HCT116 (cell line): ENCODE measurements at regions not wholly inside any gene's neighbourhood (a gene's known extent, or its start where the extent isn't known, plus 50 kb on each side); places are given as distances from the start of the nearest gene placed in this dataset.

Source experiments
- ATAC-seq: fragments of 200-7000 bp; cut with Tn5 transposase; 2 replicates; pipeline ENCODE4 v1.9.1; 2020; ENCODE audit warnings: mild to moderate bottlenecking, moderate library complexity
- BruUV-seq: library from RNA; stranded (reverse); fragments of 400-500 nt; replicated peaks from 2 replicates; lab custom pipeline; 2021; lab: Mats Ljungman, UMichigan
- CTCF ChIA-PET: fragments of 300-600 bp; sonication (Branson Sonifier 250); formaldehyde crosslinking; loops from one replicate; lab custom pipeline; 2021; ENCODE audit warnings: antibody characterized with exemption; lab: Charles Lee
- POLR2A ChIA-PET: fragments of 300-600, 350-600 bp; sonication (Branson Sonifier 250); formaldehyde crosslinking; loops from one replicate; lab custom pipeline; 2021; ENCODE audit warnings: antibody characterized with exemption; lab: Charles Lee
- RAD21 ChIA-PET, 2 experiments: fragments of 300-600 bp; sonication (Branson Sonifier 250); formaldehyde crosslinking; loops; one replicate each; lab custom pipeline; 2023; ENCODE audit warnings: low total read pairs in 2 of 2; ENCODE audit not compliant: uncharacterized antibody in 2 of 2, unreplicated experiment in 2 of 2, low non-redundant PET in 1 of 2; lab: Charles Lee
- DNase-seq: peaks from one replicate; pipeline ENCODE4 v3.0.0-alpha.2; 2010; ENCODE audit warnings: low read depth, low spot score
- H2AFZ ChIP-seq: fragments of 200-600 bp; shearing (Covaris generic), sonication (generic); 2 replicates; pipeline ENCODE4 v1.6.1; 2017; ENCODE audit warnings: low read depth, mixed run types, mixed read lengths, antibody characterized with exemption, low read length; ENCODE audit not compliant: poor library complexity, severe bottlenecking
- H3K27ac ChIP-seq: 2 replicates; pipeline ENCODE4 v1.5.1; 2012; ENCODE audit warnings: low read depth, low read length
- H3K27me3 ChIP-seq: fragments of 200-600 bp; sonication (generic); 2 replicates; pipeline ENCODE4 v1.6.1; 2016; ENCODE audit warnings: mixed run types, low read length, mixed read lengths; ENCODE audit not compliant: insufficient read depth
- H3K36me3 ChIP-seq, 2 experiments: fragments of 200-500 bp in 1 of 2; fragments of 200-600 bp in 1 of 2; sonication (Bioruptor generic) in 1 of 2; sonication (generic) in 1 of 2; 2 replicates each; pipeline versions ENCODE4 v1.5.1 to v1.6.1; 2014 to 2016; ENCODE audit warnings: low read length in 2 of 2, inconsistent platforms in 1 of 2, mixed read lengths in 1 of 2, mixed run types in 1 of 2; ENCODE audit not compliant: insufficient read depth in 2 of 2, control insufficient read depth in 1 of 2
- H3K4me1 ChIP-seq, 2 experiments: fragments of 200-600 bp in 1 of 2; sonication (generic) in 1 of 2; 2 replicates each; pipeline versions ENCODE4 v1.5.1 to v1.6.1; 2012 to 2017; ENCODE audit warnings: low read length in 2 of 2, inconsistent platforms in 1 of 2, mild to moderate bottlenecking in 1 of 2, mixed read lengths in 1 of 2, mixed run types in 1 of 2, moderate library complexity in 1 of 2; ENCODE audit not compliant: insufficient read depth in 2 of 2, control insufficient read depth in 1 of 2
- H3K4me2 ChIP-seq: fragments of 200-600 bp; sonication (generic); 2 replicates; pipeline ENCODE4 v1.6.1; 2017; ENCODE audit warnings: mixed run types, low read length, mixed read lengths
- H3K4me3 ChIP-seq, 2 experiments: fragments of 200-600 bp in 1 of 2; sonication (generic) in 1 of 2; replicated peaks in 1 of 2; 2 replicates each; pipeline ENCODE4 v1.5.1; 2011 to 2016; ENCODE audit warnings: low read length in 2 of 2, control low read depth in 1 of 2, low read depth in 1 of 2, mild to moderate bottlenecking in 1 of 2, mixed read lengths in 1 of 2, mixed run types in 1 of 2
- H3K79me2 ChIP-seq: fragments of 200-600 bp; sonication (generic); 2 replicates; pipeline ENCODE4 v1.6.1; 2017; ENCODE audit warnings: mild to moderate bottlenecking, mixed run types, low read length, moderate library complexity, mixed read lengths; ENCODE audit not compliant: insufficient read depth
- H3K9ac ChIP-seq: fragments of 200-600 bp; sonication (generic); 2 replicates; pipeline ENCODE4 v1.6.1; 2016; ENCODE audit warnings: low read length, mixed read lengths
- H3K9me2 ChIP-seq: fragments of 200-600 bp; sonication (generic), shearing (Covaris generic); 2 replicates; pipeline ENCODE4 v1.6.1; 2017; ENCODE audit warnings: mixed run types, mild to moderate bottlenecking, moderate library complexity; ENCODE audit not compliant: insufficient read depth
- H3K9me3 ChIP-seq, 2 experiments: fragments of 200-500 bp in 1 of 2; fragments of 200-600 bp in 1 of 2; sonication (Bioruptor generic) in 1 of 2; sonication (generic) in 1 of 2; 2 replicates each; pipeline ENCODE4 v1.6.1; 2014 to 2017; ENCODE audit warnings: low read length in 2 of 2, mixed read lengths in 2 of 2, inconsistent platforms in 1 of 2, low read depth in 1 of 2, mild to moderate bottlenecking in 1 of 2, mixed run types in 1 of 2, moderate library complexity in 1 of 2; ENCODE audit not compliant: control insufficient read depth in 1 of 2, insufficient read depth in 1 of 2
- H4K20me1 ChIP-seq: fragments of 200-600 bp; sonication (generic), shearing (Covaris generic); 2 replicates; pipeline ENCODE4 v1.6.1; 2017; ENCODE audit warnings: mixed run types, mild to moderate bottlenecking, moderate library complexity; ENCODE audit not compliant: insufficient read depth
- CBX3 ChIP-seq: IDR thresholded peaks from 2 replicates; pipeline ENCODE4 v1.6.1; 2012; ENCODE audit warnings: low read depth
- EGR1 ChIP-seq: IDR thresholded peaks from 2 replicates; pipeline ENCODE4 v1.6.1; 2012; ENCODE audit warnings: low read depth
- EZH2 ChIP-seq: fragments of 200-600 bp; sonication (generic); IDR thresholded peaks from 2 replicates; pipeline ENCODE4 v1.6.1; 2017; ENCODE audit warnings: antibody characterized with exemption, mixed run types
- FOSL1 ChIP-seq: IDR thresholded peaks from 2 replicates; pipeline ENCODE4 v1.6.1; 2012; ENCODE audit warnings: low read depth
- JUND ChIP-seq: IDR thresholded peaks from 2 replicates; pipeline ENCODE4 v1.6.1; 2012
- MAX ChIP-seq: IDR thresholded peaks from 2 replicates; pipeline ENCODE4 v1.6.1; 2012
- POLR2AphosphoS5 ChIP-seq: IDR thresholded peaks from 2 replicates; pipeline ENCODE4 v1.6.1; 2011; ENCODE audit warnings: mild to moderate bottlenecking, low read depth, low read length, moderate library complexity
- RAD21 ChIP-seq: IDR thresholded peaks from 2 replicates; pipeline ENCODE4 v1.6.1; 2012; ENCODE audit warnings: low read depth, mild to moderate bottlenecking
- REST ChIP-seq: IDR thresholded peaks from 2 replicates; pipeline ENCODE4 v1.6.1; 2012; ENCODE audit warnings: low read depth
- SIN3A ChIP-seq: IDR thresholded peaks from 2 replicates; pipeline ENCODE4 v1.6.1; 2012; ENCODE audit warnings: low read depth
- SP1 ChIP-seq: IDR thresholded peaks from 2 replicates; pipeline ENCODE4 v1.6.1; 2012; ENCODE audit warnings: low read depth
- SRF ChIP-seq: IDR thresholded peaks from 2 replicates; pipeline ENCODE4 v1.6.1; 2012; ENCODE audit warnings: low read depth
- TCF7L2 ChIP-seq: IDR thresholded peaks from 2 replicates; pipeline ENCODE4 v1.7.0; 2011; ENCODE audit warnings: borderline replicate concordance, inconsistent platforms; ENCODE audit not compliant: insufficient read depth, insufficient read length; ENCODE audit errors: extremely low read depth
- ZBTB33 ChIP-seq: IDR thresholded peaks from 2 replicates; pipeline ENCODE4 v1.6.1; 2011; ENCODE audit warnings: mild to moderate bottlenecking, low read length, moderate library complexity; ENCODE audit not compliant: insufficient replicate concordance; ENCODE audit errors: extremely low read depth
- ZFX ChIP-seq: fragments of 450-650 bp; IDR thresholded peaks from 2 replicates; pipeline ENCODE4 v1.6.1; 2017
- ZNF274 ChIP-seq: fragments of 200-500 bp; sonication (Bioruptor generic); IDR thresholded peaks from 2 replicates; pipeline ENCODE4 v1.6.1; 2014; ENCODE audit warnings: mild to moderate bottlenecking, low read depth, low read length, inconsistent platforms
- intact Hi-C: fragments of 100-400 bp; cut with micrococcal nuclease; formaldehyde crosslinking; loops from 2 replicates; pipeline ENCODE4 v1.10.0; 2022
- TF ChIP-seq, protein P1 (sequence below), 3 experiments: fragments of 200-600 bp in 1 of 3; sonication (generic) in 1 of 3; IDR thresholded peaks in 2 of 3; conservative IDR thresholded peaks in 1 of 3; 2 replicates each; pipeline ENCODE4 v1.5.1; 2012 to 2017; ENCODE audit warnings: low read depth in 2 of 3, low read length in 2 of 3, antibody characterized with exemption in 1 of 3, borderline replicate concordance in 1 of 3, control low read depth in 1 of 3, mild to moderate bottlenecking in 1 of 3, mixed read lengths in 1 of 3, mixed run types in 1 of 3, moderate library complexity in 1 of 3; ENCODE audit not compliant: insufficient read depth in 1 of 3

DNA sequence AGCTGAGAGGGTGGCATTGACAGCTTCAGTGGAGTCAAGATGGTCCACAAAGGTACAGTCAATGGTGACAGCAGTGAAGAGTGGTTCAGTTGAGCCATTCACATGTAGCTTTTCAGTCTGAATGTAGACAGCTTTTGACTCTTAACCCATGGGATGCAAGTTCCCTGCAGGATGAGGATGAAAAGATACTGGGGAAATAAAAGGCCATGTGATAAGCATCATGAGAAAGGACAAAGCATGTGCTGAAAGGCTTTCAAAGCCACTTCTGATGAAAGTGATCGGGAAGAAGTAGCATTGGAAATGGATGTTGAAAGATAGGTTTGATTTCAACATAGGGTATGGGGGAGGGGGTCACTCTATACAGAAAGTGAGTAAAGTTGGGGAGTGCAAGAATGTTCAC lies 182.9 kb downstream of the ETS1 start:
- Histone ChIP-seq H3K27ac (no peak overlapping the region), H3K4me3 (no peak overlapping the region), H2AFZ (no peak overlapping the region), H3K9ac (no peak overlapping the region), H3K9me3 (no peaks in the 10 kb centered on the region), H3K79me2 (no peaks in the 10 kb centered on the region), H3K36me3 (no peaks in the 10 kb centered on the region), H3K4me2 (no peak overlapping the region), H4K20me1 (no peaks in the 10 kb centered on the region), H3K27me3 (peaks cover 56% of the 10 kb centered on the region), H3K4me1 (no peaks in the 10 kb centered on the region), H3K9me2 (no peaks in the 10 kb centered on the region)
- intact Hi-C loops, result no loop called here
- ChIA-PET RAD21 (no interaction called here), CTCF (no interaction called here), POLR2A (no interaction called here)
- no TSS peak for BruUV-seq
- TF ChIP-seq REST, result no peak
- no peak for TF ChIP-seq RAD21
- TF ChIP-seq SIN3A, result no peak
- TF ChIP-seq CBX3, result no peak
- TF ChIP-seq ZNF274, result no peak
- no peak for TF ChIP-seq POLR2AphosphoS5
- no peak for TF ChIP-seq ZFX
- TF ChIP-seq EZH2, result no peak
- TF ChIP-seq FOSL1, result no peak
- no peak for TF ChIP-seq EGR1
- no peak for TF ChIP-seq JUND
- no peak for TF ChIP-seq ZBTB33
- TF ChIP-seq TCF7L2, result no peak
- no peak for TF ChIP-seq SP1
- TF ChIP-seq SRF, result no peak
- TF ChIP-seq, protein P1, sequence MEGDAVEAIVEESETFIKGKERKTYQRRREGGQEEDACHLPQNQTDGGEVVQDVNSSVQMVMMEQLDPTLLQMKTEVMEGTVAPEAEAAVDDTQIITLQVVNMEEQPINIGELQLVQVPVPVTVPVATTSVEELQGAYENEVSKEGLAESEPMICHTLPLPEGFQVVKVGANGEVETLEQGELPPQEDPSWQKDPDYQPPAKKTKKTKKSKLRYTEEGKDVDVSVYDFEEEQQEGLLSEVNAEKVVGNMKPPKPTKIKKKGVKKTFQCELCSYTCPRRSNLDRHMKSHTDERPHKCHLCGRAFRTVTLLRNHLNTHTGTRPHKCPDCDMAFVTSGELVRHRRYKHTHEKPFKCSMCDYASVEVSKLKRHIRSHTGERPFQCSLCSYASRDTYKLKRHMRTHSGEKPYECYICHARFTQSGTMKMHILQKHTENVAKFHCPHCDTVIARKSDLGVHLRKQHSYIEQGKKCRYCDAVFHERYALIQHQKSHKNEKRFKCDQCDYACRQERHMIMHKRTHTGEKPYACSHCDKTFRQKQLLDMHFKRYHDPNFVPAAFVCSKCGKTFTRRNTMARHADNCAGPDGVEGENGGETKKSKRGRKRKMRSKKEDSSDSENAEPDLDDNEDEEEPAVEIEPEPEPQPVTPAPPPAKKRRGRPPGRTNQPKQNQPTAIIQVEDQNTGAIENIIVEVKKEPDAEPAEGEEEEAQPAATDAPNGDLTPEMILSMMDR (IDR thresholded peaks at IDR 0.05 in 2 of 3, conservative IDR thresholded peaks at IDR 0.05 in 1 of 3; ENCODE audit: borderline replicate concordance in 1 of 3, insufficient read depth in 1 of 3, low read depth in 2 of 3, low read length in 2 of 3), result no peak
- TF ChIP-seq MAX, result no peak
- DNase-seq (no peak), ATAC-seq (no peak)
